ENCODE measurements at regions not wholly inside any gene's neighbourhood (a gene's known extent, or its start where the extent isn't known, plus 50 kb on each side); places are given as distances from the start of the nearest gene placed in this dataset.

DNA sequence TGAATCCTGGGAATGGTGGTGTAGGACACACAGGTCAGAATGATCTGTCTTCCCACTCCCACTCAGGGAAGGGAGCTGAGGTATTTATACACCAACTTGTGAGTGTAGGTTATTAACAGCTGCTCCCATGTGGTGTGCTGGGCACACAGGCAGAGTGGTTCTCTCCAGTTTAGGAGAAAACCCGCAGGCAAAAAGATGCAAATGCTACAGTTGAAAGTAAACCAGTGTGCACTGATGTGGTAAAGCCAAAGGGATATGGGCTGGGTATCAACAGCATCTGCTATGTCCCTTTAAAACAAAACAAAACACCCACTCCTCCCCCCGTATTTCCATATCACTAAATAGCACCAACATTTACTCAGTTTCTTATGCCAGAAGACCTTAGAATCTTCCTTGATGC lies 75.4 kb upstream of the SYT13 start:
- Mint-ChIP-seq H3K4me3 (no peak overlapping the region), H3K36me3 (ENCODE audit: low read depth) (no peaks in the 10 kb centered on the region), H3K27me3 (ENCODE audit: insufficient read depth, low read depth, poor library complexity) (no peaks in the 10 kb centered on the region), H3K27ac (no peak overlapping the region), H3K4me1 (peaks cover 3% of the 10 kb centered on the region; the same call in 2 of the 3 replicates), H3K9me3 (no peaks in the 10 kb centered on the region)
- Histone ChIP-seq H3K4me1 (ENCODE audit: insufficient read depth) (peaks cover 3% of the 10 kb centered on the region; the same call in 1 of the 2 replicates), H3K79me2 (replicated peaks; ENCODE audit: insufficient read depth) (no peaks in the 10 kb centered on the region), H3K27me3 (ENCODE audit: insufficient read depth) (no peaks in the 10 kb centered on the region), H3K27ac (ENCODE audit: low read depth) (no peak overlapping the region), H4K20me1 (replicated peaks; ENCODE audit: insufficient read depth) (no peaks in the 10 kb centered on the region), H3K9me2 (ENCODE audit: insufficient read depth) (no peaks in the 10 kb centered on the region), H3K36me3 (ENCODE audit: insufficient read depth) (no peaks in the 10 kb centered on the region), H2AFZ (no peak overlapping the region), H3K4me3 (no peak overlapping the region), H3K4me2 (no peak overlapping the region), H3F3A (replicated peaks; ENCODE audit: low read depth) (no peaks in the 10 kb centered on the region)
- ATAC-seq = no peak
- no peak for TF ChIP-seq EZH2 (IDR thresholded peaks at IDR 0.05; ENCODE audit: low read depth, unreplicated experiment)
- TF ChIP-seq, protein P1, sequence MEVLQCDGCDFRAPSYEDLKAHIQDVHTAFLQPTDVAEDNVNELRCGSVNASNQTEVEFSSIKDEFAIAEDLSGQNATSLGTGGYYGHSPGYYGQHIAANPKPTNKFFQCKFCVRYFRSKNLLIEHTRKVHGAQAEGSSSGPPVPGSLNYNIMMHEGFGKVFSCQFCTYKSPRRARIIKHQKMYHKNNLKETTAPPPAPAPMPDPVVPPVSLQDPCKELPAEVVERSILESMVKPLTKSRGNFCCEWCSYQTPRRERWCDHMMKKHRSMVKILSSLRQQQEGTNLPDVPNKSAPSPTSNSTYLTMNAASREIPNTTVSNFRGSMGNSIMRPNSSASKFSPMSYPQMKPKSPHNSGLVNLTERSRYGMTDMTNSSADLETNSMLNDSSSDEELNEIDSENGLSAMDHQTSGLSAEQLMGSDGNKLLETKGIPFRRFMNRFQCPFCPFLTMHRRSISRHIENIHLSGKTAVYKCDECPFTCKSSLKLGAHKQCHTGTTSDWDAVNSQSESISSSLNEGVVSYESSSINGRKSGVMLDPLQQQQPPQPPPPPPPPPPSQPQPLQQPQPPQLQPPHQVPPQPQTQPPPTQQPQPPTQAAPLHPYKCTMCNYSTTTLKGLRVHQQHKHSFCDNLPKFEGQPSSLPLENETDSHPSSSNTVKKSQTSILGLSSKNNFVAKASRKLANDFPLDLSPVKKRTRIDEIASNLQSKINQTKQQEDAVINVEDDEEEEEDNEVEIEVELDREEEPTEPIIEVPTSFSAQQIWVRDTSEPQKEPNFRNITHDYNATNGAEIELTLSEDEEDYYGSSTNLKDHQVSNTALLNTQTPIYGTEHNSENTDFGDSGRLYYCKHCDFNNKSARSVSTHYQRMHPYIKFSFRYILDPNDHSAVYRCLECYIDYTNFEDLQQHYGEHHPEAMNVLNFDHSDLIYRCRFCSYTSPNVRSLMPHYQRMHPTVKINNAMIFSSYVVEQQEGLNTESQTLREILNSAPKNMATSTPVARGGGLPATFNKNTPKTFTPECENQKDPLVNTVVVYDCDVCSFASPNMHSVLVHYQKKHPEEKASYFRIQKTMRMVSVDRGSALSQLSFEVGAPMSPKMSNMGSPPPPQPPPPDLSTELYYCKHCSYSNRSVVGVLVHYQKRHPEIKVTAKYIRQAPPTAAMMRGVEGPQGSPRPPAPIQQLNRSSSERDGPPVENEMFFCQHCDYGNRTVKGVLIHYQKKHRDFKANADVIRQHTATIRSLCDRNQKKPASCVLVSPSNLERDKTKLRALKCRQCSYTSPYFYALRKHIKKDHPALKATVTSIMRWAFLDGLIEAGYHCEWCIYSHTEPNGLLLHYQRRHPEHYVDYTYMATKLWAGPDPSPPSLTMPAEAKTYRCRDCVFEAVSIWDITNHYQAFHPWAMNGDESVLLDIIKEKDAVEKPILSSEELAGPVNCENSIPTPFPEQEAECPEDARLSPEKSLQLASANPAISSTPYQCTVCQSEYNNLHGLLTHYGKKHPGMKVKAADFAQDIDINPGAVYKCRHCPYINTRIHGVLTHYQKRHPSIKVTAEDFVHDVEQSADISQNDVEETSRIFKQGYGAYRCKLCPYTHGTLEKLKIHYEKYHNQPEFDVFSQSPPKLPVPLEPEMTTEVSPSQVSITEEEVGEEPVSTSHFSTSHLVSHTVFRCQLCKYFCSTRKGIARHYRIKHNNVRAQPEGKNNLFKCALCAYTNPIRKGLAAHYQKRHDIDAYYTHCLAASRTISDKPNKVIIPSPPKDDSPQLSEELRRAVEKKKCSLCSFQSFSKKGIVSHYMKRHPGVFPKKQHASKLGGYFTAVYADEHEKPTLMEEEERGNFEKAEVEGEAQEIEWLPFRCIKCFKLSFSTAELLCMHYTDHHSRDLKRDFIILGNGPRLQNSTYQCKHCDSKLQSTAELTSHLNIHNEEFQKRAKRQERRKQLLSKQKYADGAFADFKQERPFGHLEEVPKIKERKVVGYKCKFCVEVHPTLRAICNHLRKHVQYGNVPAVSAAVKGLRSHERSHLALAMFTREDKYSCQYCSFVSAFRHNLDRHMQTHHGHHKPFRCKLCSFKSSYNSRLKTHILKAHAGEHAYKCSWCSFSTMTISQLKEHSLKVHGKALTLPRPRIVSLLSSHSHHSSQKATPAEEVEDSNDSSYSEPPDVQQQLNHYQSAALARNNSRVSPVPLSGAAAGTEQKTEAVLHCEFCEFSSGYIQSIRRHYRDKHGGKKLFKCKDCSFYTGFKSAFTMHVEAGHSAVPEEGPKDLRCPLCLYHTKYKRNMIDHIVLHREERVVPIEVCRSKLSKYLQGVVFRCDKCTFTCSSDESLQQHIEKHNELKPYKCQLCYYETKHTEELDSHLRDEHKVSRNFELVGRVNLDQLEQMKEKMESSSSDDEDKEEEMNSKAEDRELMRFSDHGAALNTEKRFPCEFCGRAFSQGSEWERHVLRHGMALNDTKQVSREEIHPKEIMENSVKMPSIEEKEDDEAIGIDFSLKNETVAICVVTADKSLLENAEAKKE (CRISPR knock-in tag; IDR thresholded peaks at IDR 0.05) = no peak
- no peak for TF ChIP-seq NANOG (IDR thresholded peaks at IDR 0.05; ENCODE audit: borderline replicate concordance)
- TF ChIP-seq, protein P2, sequence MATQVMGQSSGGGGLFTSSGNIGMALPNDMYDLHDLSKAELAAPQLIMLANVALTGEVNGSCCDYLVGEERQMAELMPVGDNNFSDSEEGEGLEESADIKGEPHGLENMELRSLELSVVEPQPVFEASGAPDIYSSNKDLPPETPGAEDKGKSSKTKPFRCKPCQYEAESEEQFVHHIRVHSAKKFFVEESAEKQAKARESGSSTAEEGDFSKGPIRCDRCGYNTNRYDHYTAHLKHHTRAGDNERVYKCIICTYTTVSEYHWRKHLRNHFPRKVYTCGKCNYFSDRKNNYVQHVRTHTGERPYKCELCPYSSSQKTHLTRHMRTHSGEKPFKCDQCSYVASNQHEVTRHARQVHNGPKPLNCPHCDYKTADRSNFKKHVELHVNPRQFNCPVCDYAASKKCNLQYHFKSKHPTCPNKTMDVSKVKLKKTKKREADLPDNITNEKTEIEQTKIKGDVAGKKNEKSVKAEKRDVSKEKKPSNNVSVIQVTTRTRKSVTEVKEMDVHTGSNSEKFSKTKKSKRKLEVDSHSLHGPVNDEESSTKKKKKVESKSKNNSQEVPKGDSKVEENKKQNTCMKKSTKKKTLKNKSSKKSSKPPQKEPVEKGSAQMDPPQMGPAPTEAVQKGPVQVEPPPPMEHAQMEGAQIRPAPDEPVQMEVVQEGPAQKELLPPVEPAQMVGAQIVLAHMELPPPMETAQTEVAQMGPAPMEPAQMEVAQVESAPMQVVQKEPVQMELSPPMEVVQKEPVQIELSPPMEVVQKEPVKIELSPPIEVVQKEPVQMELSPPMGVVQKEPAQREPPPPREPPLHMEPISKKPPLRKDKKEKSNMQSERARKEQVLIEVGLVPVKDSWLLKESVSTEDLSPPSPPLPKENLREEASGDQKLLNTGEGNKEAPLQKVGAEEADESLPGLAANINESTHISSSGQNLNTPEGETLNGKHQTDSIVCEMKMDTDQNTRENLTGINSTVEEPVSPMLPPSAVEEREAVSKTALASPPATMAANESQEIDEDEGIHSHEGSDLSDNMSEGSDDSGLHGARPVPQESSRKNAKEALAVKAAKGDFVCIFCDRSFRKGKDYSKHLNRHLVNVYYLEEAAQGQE (IDR thresholded peaks at IDR 0.05; ENCODE audit: unreplicated experiment) = no peak
- no peak for DNase-seq (ENCODE audit: low spot score)

All from GM23338 (cell line).